Brain microvascular endothelial cell (primary cell): ENCODE measurements at regions not wholly inside any gene's neighbourhood (a gene's known extent, or its start where the extent isn't known, plus 50 kb on each side); places are given as distances from the start of the nearest gene placed in this dataset.
"Not testable (repeated sequence)": the region's sequence is repeated elsewhere in the genome, so short reads cannot be mapped to it uniquely, and the experiment has no call there.

ENCODE experiments used
- DNase-seq: peaks from one replicate; pipeline ENCODE4 v3.0.0-alpha.2; 2020
- H3K27ac ChIP-seq: fragments of 250-450 bp; sonication (Bioruptor Pico); 2 replicates; pipeline ENCODE4 v1.5.1; 2020; ENCODE audit warnings: mild to moderate bottlenecking, moderate library complexity
- H3K27me3 ChIP-seq: fragments of 250-450 bp; sonication (Bioruptor Pico); replicated peaks from 2 replicates; pipeline ENCODE4 v1.5.1; 2020; ENCODE audit warnings: mild to moderate bottlenecking
- H3K36me3 ChIP-seq: fragments of 250-450 bp; sonication (Bioruptor Pico); replicated peaks from 2 replicates; pipeline ENCODE4 v1.5.1; 2020; ENCODE audit warnings: mild to moderate bottlenecking
- H3K4me3 ChIP-seq: 2 replicates; pipeline ENCODE4 v1.5.1; 2011; ENCODE audit warnings: low read depth, mild to moderate bottlenecking, control low read depth, low read length, moderate library complexity
- CTCF ChIP-seq: IDR thresholded peaks from 2 replicates; pipeline ENCODE4 v1.5.1; 2011; ENCODE audit warnings: low read depth, mild to moderate bottlenecking, moderate library complexity, low read length, control low read depth, inconsistent platforms; ENCODE audit errors: missing control alignments
- in situ Hi-C: cut with HindIII; loops from 2 replicates; pipeline ENCODE4 v1.10.0; 2017; ENCODE audit warnings: low sequenced_read_pairs, low pct_ligation_motif_present

GRCh38 chr10:35959252-35959651, 317.2 kb upstream of the FZD8 start:
- in situ Hi-C loops: no loop called here
- no peak for DNase-seq
- no peaks in the 10 kb centered on the region for H3K27me3 ChIP-seq
- no peaks in the 10 kb centered on the region for H3K36me3 ChIP-seq
- no peak for TF ChIP-seq CTCF
- no peak overlapping the region for H3K4me3 ChIP-seq
- H3K27ac ChIP-seq: no peak overlapping the region

- H3K4me3 ChIP-seq, H3K27ac ChIP-seq, H3K27me3 ChIP-seq, DNase-seq, H3K36me3 ChIP-seq, in situ Hi-C loops: not testable (repeated sequence)
Measured at GRCh38 chr10:35958609-35959008, 316.5 kb upstream of the FZD8 start.

- TF ChIP-seq CTCF: no peak
- H3K27me3 ChIP-seq: no peaks in the 10 kb centered on the region
- no peak overlapping the region for H3K4me3 ChIP-seq
- in situ Hi-C loops: no loop called here
- no peaks in the 10 kb centered on the region for H3K36me3 ChIP-seq
- H3K27ac ChIP-seq: no peak overlapping the region
- DNase-seq: no peak
Measured at GRCh38 chr10:35950701-35951100, 308.6 kb upstream of the FZD8 start.

GRCh38 chr10:35950226-35950625, 308.1 kb upstream of the FZD8 start:
- no peak overlapping the region for H3K27ac ChIP-seq
- no peaks in the 10 kb centered on the region for H3K27me3 ChIP-seq
- no peak overlapping the region for H3K4me3 ChIP-seq
- TF ChIP-seq CTCF: no peak
- no peaks in the 10 kb centered on the region for H3K36me3 ChIP-seq
- in situ Hi-C loops: no loop called here
- no peak for DNase-seq

GRCh38 chr10:35949811-35950211, 307.7 kb upstream of the FZD8 start:
- Histone ChIP-seq H3K36me3 (no peaks in the 10 kb centered on the region), H3K4me3 (no peak overlapping the region), H3K27ac (no peak overlapping the region), H3K27me3 (no peaks in the 10 kb centered on the region)
- no peak for DNase-seq
- no peak for TF ChIP-seq CTCF
- in situ Hi-C loops: no loop called here

GRCh38 chr10:35946556-35946955, 304.5 kb upstream of the FZD8 start:
- DNase-seq: no peak
- no peak for TF ChIP-seq CTCF

More at GRCh38 chr10:35946556-35946955, 304.5 kb upstream of the FZD8 start:
- no peaks in the 10 kb centered on the region for H3K36me3 ChIP-seq
- no peaks in the 10 kb centered on the region for H3K27me3 ChIP-seq
- H3K27ac ChIP-seq: no peak overlapping the region
- H3K4me3 ChIP-seq: no peak overlapping the region
- in situ Hi-C loops: no loop called here
